Endodermal cell (in vitro differentiated cells): ENCODE measurements at regions not wholly inside any gene's neighbourhood (a gene's known extent, or its start where the extent isn't known, plus 50 kb on each side); places are given as distances from the start of the nearest gene placed in this dataset.

Experiments
- DNase-seq: peaks from one replicate; pipeline ENCODE4 v3.0.0-alpha.2; 2017
- H3K27ac ChIP-seq: 2 replicates; pipeline ENCODE4 v1.5.1; 2013; ENCODE audit warnings: mild to moderate bottlenecking, low read depth, low read length, moderate library complexity
- H3K27me3 ChIP-seq: 2 replicates; pipeline ENCODE4 v1.6.1; 2013; ENCODE audit warnings: mild to moderate bottlenecking, low read length, moderate library complexity; ENCODE audit not compliant: insufficient read depth, control insufficient read depth, poor library complexity, severe bottlenecking
- H3K36me3 ChIP-seq: 2 replicates; pipeline ENCODE4 v1.7.0; 2013; ENCODE audit warnings: mild to moderate bottlenecking, low read length, moderate library complexity; ENCODE audit not compliant: control insufficient read depth, insufficient read depth
- H3K4me1 ChIP-seq: one replicate; pipeline ENCODE4 v1.7.0; 2013; ENCODE audit warnings: low read length; ENCODE audit not compliant: control insufficient read depth, insufficient read depth
- H3K4me3 ChIP-seq: 2 replicates; pipeline ENCODE4 v1.5.1; 2013; ENCODE audit warnings: mild to moderate bottlenecking, low read length, moderate library complexity
- H3K9ac ChIP-seq: 2 replicates; pipeline ENCODE4 v1.6.1; 2013; ENCODE audit warnings: mild to moderate bottlenecking, low read length, moderate library complexity; ENCODE audit not compliant: poor library complexity, severe bottlenecking; ENCODE audit errors: extremely low read depth
- H3K9me3 ChIP-seq: 2 replicates; pipeline ENCODE4 v1.6.1; 2013; ENCODE audit warnings: mild to moderate bottlenecking, low read length, moderate library complexity; ENCODE audit not compliant: control insufficient read depth
- H3K27ac Mint-ChIP-seq: 2 replicates; pipeline ENCODE4 v1.8.0; 2020; ENCODE audit warnings: mixed read lengths
- H3K27me3 Mint-ChIP-seq: 2 replicates; pipeline ENCODE4 v1.8.0; 2021; ENCODE audit warnings: mild to moderate bottlenecking, mixed read lengths; ENCODE audit not compliant: insufficient read depth
- H3K36me3 Mint-ChIP-seq: 2 replicates; pipeline ENCODE4 v1.8.0; 2020; ENCODE audit warnings: low read depth, mixed read lengths
- H3K4me1 Mint-ChIP-seq: 2 replicates; pipeline ENCODE4 v1.8.0; 2020; ENCODE audit warnings: mixed read lengths
- H3K4me3 Mint-ChIP-seq: 2 replicates; pipeline ENCODE4 v1.8.0; 2020; ENCODE audit warnings: mild to moderate bottlenecking, moderate library complexity, mixed read lengths
- H3K9me3 Mint-ChIP-seq: 2 replicates; pipeline ENCODE4 v1.8.0; 2020; ENCODE audit warnings: mild to moderate bottlenecking, mixed read lengths
- WGBS, 2 experiments: methylation state at CpG; one replicate each; pipeline versions ENCODE4 v1.1.5 to v1.1.7; 2013; ENCODE audit warnings: missing lambda C conversion rate in 2 of 2, mixed read lengths in 1 of 2; ENCODE audit not compliant: insufficient coverage in 1 of 2, insufficient read length in 1 of 2; 5-methylcytosine and 5-hydroxymethylcytosine counted together
- TF ChIP-seq, protein P1 (sequence below): fragments of 200-600 bp; sonication (generic); conservative IDR thresholded peaks from 2 replicates; pipeline ENCODE4 v1.5.0; 2021; ENCODE audit warnings: antibody characterized with exemption, mild to moderate bottlenecking

DNA sequence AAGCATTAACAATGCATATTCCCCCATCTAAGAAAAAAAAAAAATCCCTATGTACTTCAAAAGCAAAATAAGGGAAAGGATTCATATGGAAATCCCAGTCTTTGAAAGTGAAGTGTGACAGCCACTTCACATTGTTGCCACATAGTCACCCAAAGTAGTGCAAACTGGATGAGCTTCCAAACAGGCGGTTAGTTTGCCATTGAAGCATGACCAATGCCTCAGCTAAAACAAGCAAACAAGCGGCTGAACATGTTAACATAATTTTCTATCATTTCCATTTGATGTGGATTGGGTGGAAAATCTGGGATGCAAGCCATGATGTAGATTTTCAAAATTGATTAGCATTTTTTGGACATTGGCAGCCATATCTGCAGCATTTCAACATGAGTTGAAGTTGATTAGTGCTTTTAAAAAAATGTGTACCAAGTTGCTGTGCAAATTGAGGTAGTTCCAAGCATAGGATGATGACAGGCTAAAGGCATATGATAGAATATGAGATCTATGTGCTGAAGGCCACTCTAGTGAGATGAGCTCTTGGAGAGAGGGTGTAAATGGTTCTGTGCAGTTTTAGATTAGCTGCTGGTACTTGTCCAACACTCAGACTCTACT lies 405.2 kb downstream of the NR2F2 start:
- Mint-ChIP-seq H3K4me1 (no peaks in the 10 kb centered on the region), H3K36me3 (no peaks in the 10 kb centered on the region), H3K27ac (no peak overlapping the region), H3K4me3 (no peak overlapping the region), H3K9me3 (no peaks in the 10 kb centered on the region), H3K27me3 (peaks cover 2% of the 10 kb centered on the region)
- Histone ChIP-seq H3K36me3 (no peaks in the 10 kb centered on the region), H3K27ac (no peak overlapping the region), H3K27me3 (no peaks in the 10 kb centered on the region), H3K9me3 (no peaks in the 10 kb centered on the region), H3K4me3 (no peak overlapping the region), H3K9ac (no peak overlapping the region), H3K4me1 (no peaks in the 10 kb centered on the region)
- TF ChIP-seq, protein P1, sequence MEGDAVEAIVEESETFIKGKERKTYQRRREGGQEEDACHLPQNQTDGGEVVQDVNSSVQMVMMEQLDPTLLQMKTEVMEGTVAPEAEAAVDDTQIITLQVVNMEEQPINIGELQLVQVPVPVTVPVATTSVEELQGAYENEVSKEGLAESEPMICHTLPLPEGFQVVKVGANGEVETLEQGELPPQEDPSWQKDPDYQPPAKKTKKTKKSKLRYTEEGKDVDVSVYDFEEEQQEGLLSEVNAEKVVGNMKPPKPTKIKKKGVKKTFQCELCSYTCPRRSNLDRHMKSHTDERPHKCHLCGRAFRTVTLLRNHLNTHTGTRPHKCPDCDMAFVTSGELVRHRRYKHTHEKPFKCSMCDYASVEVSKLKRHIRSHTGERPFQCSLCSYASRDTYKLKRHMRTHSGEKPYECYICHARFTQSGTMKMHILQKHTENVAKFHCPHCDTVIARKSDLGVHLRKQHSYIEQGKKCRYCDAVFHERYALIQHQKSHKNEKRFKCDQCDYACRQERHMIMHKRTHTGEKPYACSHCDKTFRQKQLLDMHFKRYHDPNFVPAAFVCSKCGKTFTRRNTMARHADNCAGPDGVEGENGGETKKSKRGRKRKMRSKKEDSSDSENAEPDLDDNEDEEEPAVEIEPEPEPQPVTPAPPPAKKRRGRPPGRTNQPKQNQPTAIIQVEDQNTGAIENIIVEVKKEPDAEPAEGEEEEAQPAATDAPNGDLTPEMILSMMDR, result no peak
- 90 to 100% methylated on average over 1 to 2 of the region's 2 CpGs for WGBS, 2 experiments
- no peak for DNase-seq

DNA sequence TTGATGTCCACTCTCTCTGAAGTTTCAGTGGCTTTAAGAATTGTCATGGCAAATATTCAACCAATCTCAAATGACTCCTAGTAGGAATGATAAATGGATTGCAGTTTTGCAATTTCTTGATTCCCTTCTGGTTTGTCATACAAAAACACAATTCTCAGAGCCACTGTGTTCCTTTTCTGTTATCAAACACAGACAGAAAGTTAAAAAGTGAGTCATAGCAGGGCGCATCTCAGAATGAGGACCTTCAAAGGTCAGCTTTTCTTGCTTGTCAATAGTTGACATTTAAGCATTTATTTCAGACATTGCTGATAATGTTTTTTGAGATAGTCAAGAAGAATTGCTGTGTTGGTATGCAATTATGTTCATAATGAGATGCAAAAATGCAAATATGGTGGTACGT lies 405.9 kb downstream of the NR2F2 start:
- H3K27me3 Mint-ChIP-seq, result peaks cover 2% of the 10 kb centered on the region
- Histone ChIP-seq H3K27me3 (no peaks in the 10 kb centered on the region), H3K4me3 (no peak overlapping the region), H3K27ac (no peak overlapping the region), H3K9me3 (no peaks in the 10 kb centered on the region), H3K4me1 (no peaks in the 10 kb centered on the region), H3K9ac (no peak overlapping the region), H3K36me3 (no peaks in the 10 kb centered on the region)
- no peak for DNase-seq
- no peaks in the 10 kb centered on the region for H3K36me3 Mint-ChIP-seq
- no peak overlapping the region for H3K4me3 Mint-ChIP-seq
- 95 to 100% methylated on average over 2 of the region's 2 CpGs for WGBS, 2 experiments
- TF ChIP-seq, protein P1, result no peak
- no peak overlapping the region for H3K27ac Mint-ChIP-seq
- H3K4me1 Mint-ChIP-seq, result no peaks in the 10 kb centered on the region
- no peaks in the 10 kb centered on the region for H3K9me3 Mint-ChIP-seq

DNA sequence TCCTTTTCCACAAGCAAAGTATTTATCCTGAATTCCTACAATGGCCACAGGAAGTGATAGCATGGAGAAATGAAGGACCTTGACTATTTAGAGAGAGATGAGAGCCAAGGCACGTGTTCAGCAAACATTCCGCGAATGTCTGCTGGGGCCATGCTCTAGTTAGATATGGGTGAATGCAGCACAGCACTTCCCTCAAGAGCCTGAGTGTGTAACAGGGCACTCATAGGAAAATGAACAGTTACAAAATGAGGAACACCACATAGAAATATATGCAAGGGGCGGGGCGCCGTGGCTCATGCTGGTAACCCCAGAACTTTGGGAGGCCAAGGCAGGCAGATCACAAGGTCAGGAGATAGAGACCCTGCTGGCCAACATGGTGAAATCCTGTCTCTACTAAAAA lies 406.9 kb downstream of the NR2F2 start:
- H3K36me3 Mint-ChIP-seq, result no peaks in the 10 kb centered on the region
- Histone ChIP-seq H3K36me3 (no peaks in the 10 kb centered on the region), H3K27ac (no peak overlapping the region), H3K4me3 (no peak overlapping the region), H3K9me3 (no peaks in the 10 kb centered on the region), H3K4me1 (no peaks in the 10 kb centered on the region), H3K27me3 (no peaks in the 10 kb centered on the region), H3K9ac (no peak overlapping the region)
- 91 to 96% methylated on average over 6 of the region's 6 CpGs for WGBS, 2 experiments
- H3K9me3 Mint-ChIP-seq, result no peaks in the 10 kb centered on the region
- H3K27me3 Mint-ChIP-seq, result peaks cover 3% of the 10 kb centered on the region
- H3K4me3 Mint-ChIP-seq, result no peak overlapping the region
- no peaks in the 10 kb centered on the region for H3K4me1 Mint-ChIP-seq
- no peak overlapping the region for H3K27ac Mint-ChIP-seq
- DNase-seq, result no peak
- TF ChIP-seq, protein P1, result no peak
